ENCODE measurements at regions not wholly inside any gene's neighbourhood (a gene's known extent, or its start where the extent isn't known, plus 50 kb on each side); places are given as distances from the start of the nearest gene placed in this dataset.

DNA sequence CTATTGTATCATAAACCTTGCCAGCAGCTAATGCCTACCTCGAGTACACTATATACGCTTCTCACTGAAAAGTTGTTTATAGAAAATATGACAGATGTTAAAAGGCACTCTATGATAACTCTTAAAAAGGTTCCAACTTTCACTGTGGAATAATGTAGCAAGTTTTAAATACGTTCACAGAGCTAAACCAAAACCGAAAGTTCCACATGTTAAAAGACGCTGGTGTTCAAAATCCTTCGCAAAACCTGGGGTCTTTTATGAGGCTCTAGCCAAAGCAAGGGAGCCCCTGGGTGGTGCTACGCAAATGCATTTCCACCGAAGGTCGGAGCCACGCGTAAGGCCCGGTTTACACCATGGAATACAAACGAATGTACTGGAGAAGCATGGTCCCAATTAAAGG, 103.7 kb upstream of the TENM3 start:
- H3K9ac ChIP-seq (ENCODE audit: low read depth, low read length): no peak overlapping the region; the same call in 1 of the 2 replicates
- H3K27ac ChIP-seq (ENCODE audit: insufficient read depth, low read length): no peak overlapping the region
- H2AFZ ChIP-seq (replicated peaks; ENCODE audit: low read length, poor library complexity): peak overlapping the region; percentile 82
- peaks cover 0 to 10% of the 10 kb centered on the region in 2 experiments; a peak in 2 of 4 replicates for H3K79me1 ChIP-seq (ENCODE audit: low read depth in 1 of 2, low read length in 2 of 2)
- peak overlapping the region; percentile 9; the same call in 1 of the 2 replicates for H4K91ac ChIP-seq (ENCODE audit: insufficient read depth, low read depth, low read length)
- H3K18ac ChIP-seq (ENCODE audit: low read depth, low read length): no peak overlapping the region; the same call in 1 of the 2 replicates
- peak overlapping the region in 1 of 2 experiments; percentile 78; a peak in 1 of 4 replicates for H4K8ac ChIP-seq (ENCODE audit: low read depth in 2 of 2, low read length in 2 of 2)
- peak overlapping the region; percentile 60; the same call in 1 of the 2 replicates for H3K4ac ChIP-seq (ENCODE audit: low read depth, low read length)
- no peaks in the 10 kb centered on the region for H3K9me3 ChIP-seq (ENCODE audit: control insufficient read depth, insufficient read depth, low read length)
- H2AK5ac ChIP-seq (ENCODE audit: low read depth, low read length): no peak overlapping the region
- H3K23ac ChIP-seq (ENCODE audit: low read depth, low read length): no peak overlapping the region
- no peaks in the 10 kb centered on the region for H3K36me3 ChIP-seq (ENCODE audit: control insufficient read depth, insufficient read depth, low read length)
- no peak overlapping the region for H2BK15ac ChIP-seq (ENCODE audit: low read depth, low read length)
- peaks cover 2% of the 10 kb centered on the region; the same call in 1 of the 2 replicates for H3K4me1 ChIP-seq (ENCODE audit: control insufficient read depth, insufficient read depth, low read length)
- H3K27me3 ChIP-seq (ENCODE audit: control insufficient read depth, insufficient read depth, low read length): no peaks in the 10 kb centered on the region
- peak overlapping the region; percentile 77 for H2AK9ac ChIP-seq (replicated peaks; ENCODE audit: low read depth, low read length, poor library complexity)
- ATAC-seq (ENCODE audit: low read depth) (no peak), DNase-seq (no peak)
- 54% methylated on average over 6 of the region's 13 CpGs; no CpG with 5 or more reads in 1 of the 2 experiments for WGBS, 2 experiments (ENCODE audit: extremely low coverage in 2 of 2, insufficient read length in 1 of 2)
- H2BK120ac ChIP-seq (ENCODE audit: low read depth, low read length): peak overlapping the region; percentile 43; the same call in 1 of the 2 replicates
- H2BK20ac ChIP-seq (ENCODE audit: low read depth, low read length): no peak overlapping the region; the same call in 1 of the 2 replicates
- H4K20me1 ChIP-seq (ENCODE audit: insufficient read depth, low read length): no peaks in the 10 kb centered on the region
- intact Hi-C loops (cut with micrococcal nuclease) (no loop called here), dilution Hi-C loops (cut with HindIII; ENCODE audit: low sequenced_read_pairs, unreplicated experiment) (no loop called here), in situ Hi-C loops (cut with MboI; ENCODE audit: low sequenced_read_pairs) (no loop called here)
- H3K56ac ChIP-seq (ENCODE audit: extremely low read depth, insufficient read depth, low read length): no peak overlapping the region
- no peak overlapping the region for H2BK5ac ChIP-seq (ENCODE audit: low read depth, low read length, poor library complexity, severe bottlenecking)
- CTCF ChIA-PET: no interaction called here
- no peak overlapping the region for H4K5ac ChIP-seq (ENCODE audit: low read depth, low read length)
- TF ChIP-seq CHD1 (IDR thresholded peaks at IDR 0.05; ENCODE audit: low read depth, low read length) (no peak), MAFK (IDR thresholded peaks at IDR 0.05; ENCODE audit: low read depth, low read length) (no peak), RFX5 (IDR thresholded peaks at IDR 0.05; ENCODE audit: low read depth, low read length) (no peak), BHLHE40 (IDR thresholded peaks at IDR 0.05; ENCODE audit: low read depth, low read length) (no peak), MXI1 (IDR thresholded peaks at IDR 0.05; ENCODE audit: borderline replicate concordance, low read depth, low read length) (no peak), RCOR1 (IDR thresholded peaks at IDR 0.05; ENCODE audit: insufficient replicate concordance, low read length) (no peak)
- 0 out of 2 replicates have a peak overlapping the region, but pooled peaks have one; percentile 81 for H3K14ac ChIP-seq (replicated peaks; ENCODE audit: low read depth, low read length)
- H3K4me2 ChIP-seq (ENCODE audit: low read depth, low read length): peak overlapping the region; percentile 91
- no peaks in the 10 kb centered on the region for H3K9me1 ChIP-seq (ENCODE audit: insufficient read depth, low read length)
- POLR2A ChIA-PET (ENCODE audit: unreplicated experiment): no interaction called here
- no TSS peak for BruUV-seq (replicated peaks)
- peak overlapping the region; percentile 42 for H3K4me3 ChIP-seq (ENCODE audit: insufficient read depth, low read depth, low read length)

Measured in IMR-90 (cell line).